ENCODE measurements at regions not wholly inside any gene's neighbourhood (a gene's known extent, or its start where the extent isn't known, plus 50 kb on each side); places are given as distances from the start of the nearest gene placed in this dataset.

GRCh38 chr13:40403509-40404241, 262.8 kb downstream of the FOXO1 start:
- Mint-ChIP-seq H3K4me1 (ENCODE audit: low read depth) (peaks cover 71% of the 10 kb centered on the region), H3K9me3 (no peaks in the 10 kb centered on the region), H3K27me3 (ENCODE audit: insufficient read depth) (peaks cover 3% of the 10 kb centered on the region; the same call in 1 of the 2 replicates), H3K4me3 (no peak overlapping the region; the same call in 1 of the 2 replicates), H3K27ac (peak overlapping the region; percentile 85), H3K36me3 (ENCODE audit: low read depth) (peaks cover 7% of the 10 kb centered on the region; the same call in 1 of the 2 replicates)
- DNase-seq = no peak
- TF ChIP-seq, protein P1, sequence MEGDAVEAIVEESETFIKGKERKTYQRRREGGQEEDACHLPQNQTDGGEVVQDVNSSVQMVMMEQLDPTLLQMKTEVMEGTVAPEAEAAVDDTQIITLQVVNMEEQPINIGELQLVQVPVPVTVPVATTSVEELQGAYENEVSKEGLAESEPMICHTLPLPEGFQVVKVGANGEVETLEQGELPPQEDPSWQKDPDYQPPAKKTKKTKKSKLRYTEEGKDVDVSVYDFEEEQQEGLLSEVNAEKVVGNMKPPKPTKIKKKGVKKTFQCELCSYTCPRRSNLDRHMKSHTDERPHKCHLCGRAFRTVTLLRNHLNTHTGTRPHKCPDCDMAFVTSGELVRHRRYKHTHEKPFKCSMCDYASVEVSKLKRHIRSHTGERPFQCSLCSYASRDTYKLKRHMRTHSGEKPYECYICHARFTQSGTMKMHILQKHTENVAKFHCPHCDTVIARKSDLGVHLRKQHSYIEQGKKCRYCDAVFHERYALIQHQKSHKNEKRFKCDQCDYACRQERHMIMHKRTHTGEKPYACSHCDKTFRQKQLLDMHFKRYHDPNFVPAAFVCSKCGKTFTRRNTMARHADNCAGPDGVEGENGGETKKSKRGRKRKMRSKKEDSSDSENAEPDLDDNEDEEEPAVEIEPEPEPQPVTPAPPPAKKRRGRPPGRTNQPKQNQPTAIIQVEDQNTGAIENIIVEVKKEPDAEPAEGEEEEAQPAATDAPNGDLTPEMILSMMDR (IDR thresholded peaks at IDR 0.05) = no peak

GRCh38 chr13:40404407-40404806, 262.0 kb downstream of the FOXO1 start:
- no peak for DNase-seq
- Mint-ChIP-seq H3K36me3 (ENCODE audit: low read depth) (peaks cover 7% of the 10 kb centered on the region; the same call in 1 of the 2 replicates), H3K4me1 (ENCODE audit: low read depth) (peaks cover 79% of the 10 kb centered on the region), H3K9me3 (no peaks in the 10 kb centered on the region), H3K27me3 (ENCODE audit: insufficient read depth) (peaks cover 3% of the 10 kb centered on the region; the same call in 1 of the 2 replicates), H3K4me3 (no peak overlapping the region), H3K27ac (peak overlapping the region; percentile 4; the same call in 1 of the 2 replicates)
- TF ChIP-seq, protein P1 (IDR thresholded peaks at IDR 0.05) = no peak

DNA sequence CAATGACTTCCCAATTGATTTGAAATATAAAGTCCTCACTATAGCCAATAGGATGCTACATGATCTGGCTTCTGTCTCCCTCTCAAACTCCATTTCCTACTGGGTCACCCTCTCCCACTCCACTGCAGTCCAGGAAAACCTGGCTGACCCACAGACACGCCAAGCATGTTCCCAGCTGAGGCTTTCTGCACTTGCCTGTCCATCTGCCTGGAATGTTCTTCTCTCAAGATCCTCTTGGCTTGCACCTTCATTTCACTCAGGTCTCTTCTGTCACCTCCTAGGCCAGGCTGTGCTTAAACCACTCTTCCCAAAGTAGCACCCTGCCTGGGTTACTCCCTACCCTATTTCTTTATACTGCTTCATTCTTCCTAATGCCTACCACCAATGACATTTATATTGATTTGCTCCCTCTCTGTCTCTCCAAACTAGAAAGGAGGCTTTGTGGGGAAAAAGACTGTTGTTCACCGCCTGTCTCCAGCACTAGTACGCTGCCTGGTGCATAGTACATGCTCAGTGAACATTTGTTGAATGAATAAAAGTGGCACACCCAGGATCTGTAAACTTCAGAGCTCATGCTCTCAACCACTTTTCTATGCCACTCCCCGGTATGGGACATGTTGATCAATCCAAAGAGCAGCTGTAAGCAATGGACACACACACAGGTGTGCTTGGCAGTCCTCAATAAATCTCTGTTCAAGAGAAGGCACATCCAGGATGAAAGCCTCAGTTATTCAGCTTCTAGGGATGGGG, 261.3 kb downstream of the FOXO1 start:
- Mint-ChIP-seq H3K27me3 (ENCODE audit: insufficient read depth) (peaks cover 3% of the 10 kb centered on the region; the same call in 1 of the 2 replicates), H3K4me1 (ENCODE audit: low read depth) (peaks cover 84% of the 10 kb centered on the region), H3K9me3 (no peaks in the 10 kb centered on the region), H3K36me3 (ENCODE audit: low read depth) (peaks cover 7% of the 10 kb centered on the region; the same call in 1 of the 2 replicates), H3K27ac (peak overlapping the region; percentile 95), H3K4me3 (no peak overlapping the region; the same call in 1 of the 2 replicates)
- no peak for DNase-seq
- TF ChIP-seq, protein P1 (IDR thresholded peaks at IDR 0.05) = no peak

DNA sequence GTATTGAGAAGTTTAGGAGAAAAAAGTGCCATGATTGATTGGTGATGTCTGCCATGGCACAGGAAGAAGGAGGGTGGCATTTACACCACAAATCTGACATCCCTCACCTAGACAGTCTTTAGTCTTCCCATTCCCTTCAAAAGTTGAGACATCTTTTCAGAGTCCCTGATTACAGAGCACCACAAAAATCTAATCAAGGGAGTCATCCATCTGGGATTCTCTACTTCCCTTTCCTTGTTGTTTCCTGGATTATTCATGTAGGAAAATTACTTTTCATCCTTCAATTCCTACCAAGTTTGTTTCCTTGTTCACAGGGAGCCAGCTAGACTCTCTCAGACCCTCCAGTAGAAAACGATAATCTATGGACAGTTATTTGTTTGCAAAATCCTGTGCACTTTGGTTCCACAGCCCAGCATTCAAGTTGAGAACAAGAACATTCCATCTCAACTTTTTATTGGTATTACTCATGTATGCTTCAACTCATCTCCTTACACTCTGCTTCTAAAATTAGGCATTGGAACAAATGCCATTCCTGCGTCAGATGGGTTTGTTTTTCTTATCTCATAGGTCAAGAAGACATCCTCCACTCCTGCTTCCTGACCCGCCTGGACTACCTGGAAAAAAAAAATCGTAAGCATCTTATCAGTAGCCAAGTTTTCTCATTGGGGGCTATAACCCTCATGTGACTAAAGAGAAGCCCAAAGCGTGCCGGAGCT, 259.9 kb downstream of the FOXO1 start:
- TF ChIP-seq, protein P1 (IDR thresholded peaks at IDR 0.05) = no peak
- Mint-ChIP-seq H3K9me3 (no peaks in the 10 kb centered on the region), H3K4me3 (peak overlapping the region; percentile 80), H3K36me3 (ENCODE audit: low read depth) (peaks cover 7% of the 10 kb centered on the region; the same call in 1 of the 2 replicates), H3K4me1 (ENCODE audit: low read depth) (peaks cover 78% of the 10 kb centered on the region), H3K27me3 (ENCODE audit: insufficient read depth) (peaks cover 3% of the 10 kb centered on the region; the same call in 1 of the 2 replicates), H3K27ac (peak overlapping the region; percentile 95)
- DNase-seq = peak; percentile 86

GRCh38 chr13:40407567-40407966, 258.9 kb downstream of the FOXO1 start:
- Mint-ChIP-seq H3K27me3 (ENCODE audit: insufficient read depth) (peaks cover 3% of the 10 kb centered on the region; the same call in 1 of the 2 replicates), H3K4me3 (no peak overlapping the region; the same call in 1 of the 2 replicates), H3K27ac (peak overlapping the region; percentile 95), H3K4me1 (ENCODE audit: low read depth) (peaks cover 68% of the 10 kb centered on the region), H3K9me3 (no peaks in the 10 kb centered on the region), H3K36me3 (ENCODE audit: low read depth) (peaks cover 7% of the 10 kb centered on the region; the same call in 1 of the 2 replicates)
- no peak for DNase-seq
- TF ChIP-seq, protein P1 (IDR thresholded peaks at IDR 0.05) = no peak

Data from HFFc6 (cell line).